Mammary epithelial cell (primary cell): ENCODE measurements at regions not wholly inside any gene's neighbourhood (a gene's known extent, or its start where the extent isn't known, plus 50 kb on each side); places are given as distances from the start of the nearest gene placed in this dataset.

Source experiments
- CTCF ChIP-seq, 2 donors: IDR thresholded peaks in 1 of 2; conservative IDR thresholded peaks in 1 of 2; 2 replicates each; pipeline ENCODE4 v1.5.1; 2011 to 2012; ENCODE audit warnings: inconsistent platforms in 2 of 2, low read length in 2 of 2, mild to moderate bottlenecking in 2 of 2, control low read depth in 1 of 2, low read depth in 1 of 2; ENCODE audit not compliant: insufficient read depth in 1 of 2; ENCODE audit errors: extremely low read depth in 1 of 2
- EZH2 ChIP-seq: IDR thresholded peaks from 2 replicates; pipeline ENCODE4 v1.6.1; 2012; ENCODE audit warnings: low read length, inconsistent platforms, borderline replicate concordance

GRCh38 chr3:154799800-154800199, 280.3 kb upstream of the MME start:
- no peak for TF ChIP-seq EZH2
- TF ChIP-seq CTCF (conservative IDR thresholded peaks at IDR 0.05 in 1 of 2, IDR thresholded peaks at IDR 0.05 in 1 of 2; ENCODE audit: extremely low read depth in 1 of 2, insufficient read depth in 1 of 2, low read depth in 1 of 2, low read length in 2 of 2) = no peak
